H9 (cell line): ENCODE measurements at regions not wholly inside any gene's neighbourhood (a gene's known extent, or its start where the extent isn't known, plus 50 kb on each side); places are given as distances from the start of the nearest gene placed in this dataset.

ENCODE experiments used
- DNase-seq: peaks from one replicate; pipeline ENCODE4 v3.0.0-alpha.2; 2017
- H2AFZ ChIP-seq: one replicate; pipeline ENCODE4 v1.6.1; 2013; ENCODE audit warnings: mild to moderate bottlenecking, low read length, control low read depth, moderate library complexity
- H2AK5ac ChIP-seq: 2 replicates; pipeline ENCODE4 v1.6.1; 2013; ENCODE audit warnings: low read length, control low read depth, mixed read lengths; ENCODE audit not compliant: insufficient read length
- H2BK120ac ChIP-seq: one replicate; pipeline ENCODE4 v1.6.1; 2013; ENCODE audit warnings: low read depth, mild to moderate bottlenecking, low read length, control low read depth, inconsistent platforms; ENCODE audit not compliant: poor library complexity, severe bottlenecking
- H2BK12ac ChIP-seq: 2 replicates; pipeline ENCODE4 v1.6.1; 2013; ENCODE audit warnings: low read length, control low read depth, mixed read lengths, low read depth; ENCODE audit not compliant: insufficient read length
- H2BK15ac ChIP-seq: 2 replicates; pipeline ENCODE4 v1.6.1; 2013; ENCODE audit warnings: low read depth, low read length, control low read depth
- H2BK20ac ChIP-seq: one replicate; pipeline ENCODE4 v1.6.1; 2013; ENCODE audit warnings: low read depth, mild to moderate bottlenecking, low read length, control low read depth, inconsistent platforms; ENCODE audit not compliant: poor library complexity, severe bottlenecking
- H2BK5ac ChIP-seq: 2 replicates; pipeline ENCODE4 v1.6.1; 2013; ENCODE audit warnings: low read length, control low read depth, mixed read lengths; ENCODE audit not compliant: insufficient read length
- H3K14ac ChIP-seq: 2 replicates; pipeline ENCODE4 v1.6.1; 2013; ENCODE audit warnings: low read length, control low read depth; ENCODE audit not compliant: insufficient read depth
- H3K18ac ChIP-seq: 2 replicates; pipeline ENCODE4 v1.6.1; 2013; ENCODE audit warnings: low read depth, mild to moderate bottlenecking, mixed read lengths, low read length, control low read depth; ENCODE audit not compliant: insufficient read length
- H3K23ac ChIP-seq: 2 replicates; pipeline ENCODE4 v1.6.1; 2013; ENCODE audit warnings: low read length, control low read depth, mixed read lengths, low read depth; ENCODE audit not compliant: insufficient read length
- H3K23me2 ChIP-seq: 2 replicates; pipeline ENCODE4 v1.6.1; 2013; ENCODE audit warnings: low read depth, mild to moderate bottlenecking, mixed read lengths, low read length, control low read depth; ENCODE audit not compliant: insufficient read length, poor library complexity, severe bottlenecking
- H3K27ac ChIP-seq: 2 replicates; pipeline ENCODE4 v1.5.1; 2013; ENCODE audit warnings: low read length, control low read depth, mixed read lengths, low read depth; ENCODE audit not compliant: insufficient read length
- H3K27me3 ChIP-seq: 2 replicates; pipeline ENCODE4 v1.6.1; 2013; ENCODE audit warnings: low read length, control low read depth, inconsistent platforms; ENCODE audit not compliant: insufficient read depth
- H3K4ac ChIP-seq: 2 replicates; pipeline ENCODE4 v1.6.1; 2013; ENCODE audit warnings: low read depth, mild to moderate bottlenecking, control low read depth, inconsistent platforms, low read length, moderate library complexity
- H3K4me1 ChIP-seq: 2 replicates; pipeline ENCODE4 v1.6.1; 2013; ENCODE audit warnings: low read length, control low read depth, inconsistent platforms; ENCODE audit not compliant: insufficient read depth
- H3K4me2 ChIP-seq: 2 replicates; pipeline ENCODE4 v1.6.1; 2013; ENCODE audit warnings: low read length, control low read depth, mixed read lengths; ENCODE audit not compliant: insufficient read length, insufficient read depth
- H3K56ac ChIP-seq: 2 replicates; pipeline ENCODE4 v1.6.1; 2013; ENCODE audit warnings: low read depth, mild to moderate bottlenecking, mixed read lengths, low read length, control low read depth; ENCODE audit not compliant: insufficient read length
- H3K79me1 ChIP-seq: 2 replicates; pipeline ENCODE4 v1.6.1; 2013; ENCODE audit warnings: low read depth, mild to moderate bottlenecking, moderate library complexity, low read length, control low read depth, inconsistent platforms; ENCODE audit not compliant: insufficient read depth, poor library complexity, severe bottlenecking
- H3K79me2 ChIP-seq: 2 replicates; pipeline ENCODE4 v1.6.1; 2013; ENCODE audit warnings: low read length, control low read depth, inconsistent platforms; ENCODE audit not compliant: insufficient read depth
- H3K9ac ChIP-seq: 2 replicates; pipeline ENCODE4 v1.6.1; 2013; ENCODE audit warnings: low read length, control low read depth, mixed read lengths; ENCODE audit not compliant: insufficient read length; ENCODE audit errors: extremely low read depth
- H3K9me3 ChIP-seq: one replicate; pipeline ENCODE4 v1.6.1; 2013; ENCODE audit warnings: low read depth, low read length, inconsistent platforms; ENCODE audit not compliant: control insufficient read depth
- H3T11ph ChIP-seq: one replicate; pipeline ENCODE4 v1.6.1; 2013; ENCODE audit warnings: mild to moderate bottlenecking, low read length, control low read depth, inconsistent platforms
- H4K20me1 ChIP-seq: one replicate; pipeline ENCODE4 v1.6.1; 2013; ENCODE audit not compliant: control insufficient read depth, insufficient read length, insufficient read depth
- H4K5ac ChIP-seq: 2 replicates; pipeline ENCODE4 v1.6.1; 2013; ENCODE audit warnings: low read depth, mild to moderate bottlenecking, mixed read lengths, low read length, control low read depth; ENCODE audit not compliant: insufficient read length
- H4K8ac ChIP-seq: replicated peaks from 2 replicates; pipeline ENCODE4 v1.6.1; 2013; ENCODE audit warnings: low read length, control low read depth, mixed read lengths, low read depth; ENCODE audit not compliant: insufficient read length
- H4K91ac ChIP-seq: 2 replicates; pipeline ENCODE4 v1.6.1; 2013; ENCODE audit warnings: low read depth, mild to moderate bottlenecking, moderate library complexity, mixed read lengths, low read length, control low read depth; ENCODE audit not compliant: insufficient read length
- H3K27ac Mint-ChIP-seq, 3 experiments: 2 replicates in 2 of 3; 3 replicates in 1 of 3; pipeline ENCODE4 v1.8.0; 2020 to 2021; ENCODE audit warnings: mixed read lengths in 3 of 3, mild to moderate bottlenecking in 1 of 3, moderate library complexity in 1 of 3
- H3K27me3 Mint-ChIP-seq: 2 replicates; pipeline ENCODE4 v1.8.0; 2021; ENCODE audit warnings: low read depth, mild to moderate bottlenecking, moderate library complexity, mixed read lengths
- H3K36me3 Mint-ChIP-seq, 3 experiments: 2 replicates in 2 of 3; 3 replicates in 1 of 3; pipeline ENCODE4 v1.8.0; 2020 to 2021; ENCODE audit warnings: low read depth in 3 of 3, mixed read lengths in 3 of 3; ENCODE audit not compliant: insufficient read depth in 1 of 3
- H3K4me1 Mint-ChIP-seq, 2 experiments: 2 replicates each; pipeline ENCODE4 v1.8.0; 2020; ENCODE audit warnings: mixed read lengths in 2 of 2
- H3K4me3 Mint-ChIP-seq, 2 experiments: 2 replicates in 1 of 2; 3 replicates in 1 of 2; pipeline ENCODE4 v1.8.0; 2020 to 2021; ENCODE audit warnings: mild to moderate bottlenecking in 2 of 2, mixed read lengths in 2 of 2, moderate library complexity in 1 of 2
- H3K9me3 Mint-ChIP-seq, 2 experiments: 2 replicates in 1 of 2; 3 replicates in 1 of 2; pipeline ENCODE4 v1.8.0; 2020; ENCODE audit warnings: mild to moderate bottlenecking in 2 of 2, mixed read lengths in 2 of 2, moderate library complexity in 1 of 2
- WGBS: extraction: QIAGEN DNeasy Blood & Tissue Kit; methylation state at CpG from one replicate; pipeline ENCODE4 v1.1.7; 2013; ENCODE audit warnings: missing lambda C conversion rate, low lambda C conversion rate, mixed read lengths; ENCODE audit not compliant: insufficient read length; ENCODE audit errors: extremely low coverage; 5-methylcytosine and 5-hydroxymethylcytosine counted together
- TF ChIP-seq, protein P1 (sequence below): fragments of 200-600 bp; sonication (generic); conservative IDR thresholded peaks from 3 replicates; pipeline ENCODE4 v1.8.0; 2021; ENCODE audit warnings: antibody characterized with exemption, mild to moderate bottlenecking

DNA sequence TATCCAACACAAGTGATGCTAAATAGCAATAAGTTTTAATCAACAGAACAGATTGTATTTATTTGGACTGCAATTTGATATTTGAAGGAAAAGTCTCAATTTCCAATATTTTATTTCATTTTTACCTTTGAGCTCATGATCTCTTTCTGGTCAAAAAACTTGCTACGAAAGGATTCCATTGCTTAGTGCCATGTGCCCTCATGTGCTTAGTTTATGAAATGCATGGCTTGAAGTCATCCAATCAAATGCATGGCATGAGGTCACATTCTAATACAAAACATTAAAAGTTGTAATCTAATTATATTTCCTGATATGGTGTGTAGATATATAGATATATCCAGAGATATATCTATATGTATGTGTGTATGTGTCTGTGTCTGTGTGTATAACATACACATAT is 321.2 kb upstream of the ADGRB3 start:
- Histone ChIP-seq H3K4me1 (no peaks in the 10 kb centered on the region), H3K4ac (no peak overlapping the region)

More for the DNA sequence above, 321.2 kb upstream of the ADGRB3 start:
- no peak overlapping the region for H3K18ac ChIP-seq
- TF ChIP-seq, protein P1, sequence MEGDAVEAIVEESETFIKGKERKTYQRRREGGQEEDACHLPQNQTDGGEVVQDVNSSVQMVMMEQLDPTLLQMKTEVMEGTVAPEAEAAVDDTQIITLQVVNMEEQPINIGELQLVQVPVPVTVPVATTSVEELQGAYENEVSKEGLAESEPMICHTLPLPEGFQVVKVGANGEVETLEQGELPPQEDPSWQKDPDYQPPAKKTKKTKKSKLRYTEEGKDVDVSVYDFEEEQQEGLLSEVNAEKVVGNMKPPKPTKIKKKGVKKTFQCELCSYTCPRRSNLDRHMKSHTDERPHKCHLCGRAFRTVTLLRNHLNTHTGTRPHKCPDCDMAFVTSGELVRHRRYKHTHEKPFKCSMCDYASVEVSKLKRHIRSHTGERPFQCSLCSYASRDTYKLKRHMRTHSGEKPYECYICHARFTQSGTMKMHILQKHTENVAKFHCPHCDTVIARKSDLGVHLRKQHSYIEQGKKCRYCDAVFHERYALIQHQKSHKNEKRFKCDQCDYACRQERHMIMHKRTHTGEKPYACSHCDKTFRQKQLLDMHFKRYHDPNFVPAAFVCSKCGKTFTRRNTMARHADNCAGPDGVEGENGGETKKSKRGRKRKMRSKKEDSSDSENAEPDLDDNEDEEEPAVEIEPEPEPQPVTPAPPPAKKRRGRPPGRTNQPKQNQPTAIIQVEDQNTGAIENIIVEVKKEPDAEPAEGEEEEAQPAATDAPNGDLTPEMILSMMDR = peak; percentile 59; the same call in 2 of the 3 replicates
- no peak overlapping the region for H2BK20ac ChIP-seq
- no peak overlapping the region for H3K14ac ChIP-seq
- H4K91ac ChIP-seq = no peak overlapping the region
- no peaks in the 10 kb centered on the region for H3K27me3 Mint-ChIP-seq
- no peaks in the 10 kb centered on the region for H3K27me3 ChIP-seq
- no peak overlapping the region for H3T11ph ChIP-seq
- H2AFZ ChIP-seq = no peak overlapping the region
- H4K8ac ChIP-seq = no peak overlapping the region
- H3K23me2 ChIP-seq = no peaks in the 10 kb centered on the region
- no peak overlapping the region for H3K4me3 Mint-ChIP-seq
- no peak overlapping the region for H4K5ac ChIP-seq
- H3K9ac ChIP-seq = no peak overlapping the region
- no peak overlapping the region for H3K56ac ChIP-seq
- no peak for DNase-seq
- no peak overlapping the region for H3K27ac Mint-ChIP-seq
- no CpG with 5 or more reads among the region's 1 CpG for WGBS
- H2BK120ac ChIP-seq = no peak overlapping the region
- no peak overlapping the region for H3K4me2 ChIP-seq
- no peak overlapping the region for H2BK12ac ChIP-seq
- H3K9me3 ChIP-seq = no peaks in the 10 kb centered on the region
- H3K36me3 Mint-ChIP-seq = no peaks in the 10 kb centered on the region
- no peak overlapping the region for H3K27ac ChIP-seq
- H2BK5ac ChIP-seq = no peak overlapping the region
- no peaks in the 10 kb centered on the region for H4K20me1 ChIP-seq
- no peaks in the 10 kb centered on the region for H3K79me1 ChIP-seq
- no peaks in the 10 kb centered on the region for H3K4me1 Mint-ChIP-seq
- H3K9me3 Mint-ChIP-seq = no peaks in the 10 kb centered on the region
- no peaks in the 10 kb centered on the region for H3K79me2 ChIP-seq
- no peak overlapping the region for H2AK5ac ChIP-seq
- no peak overlapping the region for H3K23ac ChIP-seq
- H2BK15ac ChIP-seq = no peak overlapping the region
